Prostate gland (tissue), 2 donors: ENCODE measurements at regions not wholly inside any gene's neighbourhood (a gene's known extent, or its start where the extent isn't known, plus 50 kb on each side); places are given as distances from the start of the nearest gene placed in this dataset.

Source experiments
- DNase-seq: peaks from one replicate; pipeline ENCODE4 v3.0.0-alpha.2; 2019; ENCODE audit warnings: low spot score
- H3K27ac ChIP-seq, 2 donors: fragments of 200-600 bp; sonication (generic); 2 replicates each; pipeline ENCODE4 v1.5.1; 2017 to 2019
- H3K27me3 ChIP-seq: fragments of 200-600 bp; sonication (generic); replicated peaks from 2 replicates; pipeline ENCODE4 v1.5.1; 2019; ENCODE audit not compliant: insufficient read depth
- H3K36me3 ChIP-seq, 2 donors: fragments of 200-600 bp; sonication (generic); 1 replicate in 1 of 2; 2 replicates in 1 of 2; pipeline versions ENCODE4 v1.5.1 to v1.8.1; 2017 to 2019
- H3K4me1 ChIP-seq: fragments of 200-600 bp; sonication (generic); replicated peaks from 2 replicates; pipeline ENCODE4 v1.5.1; 2019
- H3K4me3 ChIP-seq, 2 donors: fragments of 200-600 bp; sonication (generic); 2 replicates each; pipeline ENCODE4 v1.5.1; 2017 to 2019
- H3K9me3 ChIP-seq: fragments of 200-600 bp; sonication (generic); 2 replicates; pipeline ENCODE4 v1.5.1; 2017
- POLR2A ChIP-seq: fragments of 450-650 bp; IDR thresholded peaks from one replicate; pipeline ENCODE4 v1.6.1; 2016; ENCODE audit warnings: antibody characterized with exemption, mild to moderate bottlenecking
- POLR2AphosphoS5 ChIP-seq: sonication (generic); formaldehyde crosslinking; IDR thresholded peaks from one replicate; pipeline ENCODE4 v1.6.1; 2017; ENCODE audit warnings: antibody characterized with exemption
- WGBS: methylation state at CpG from one replicate; pipeline ENCODE4 v1.1.5; 2018; 5-methylcytosine and 5-hydroxymethylcytosine counted together
- intact Hi-C: fragments of 100-400 bp; cut with DNase I; formaldehyde crosslinking; loops from one replicate; pipeline ENCODE4 v1.14.2; 2022
- TF ChIP-seq, protein P1 (sequence below), 4 experiments: fragments of 200-600 bp in 2 of 4; fragments of 450-650 bp in 2 of 4; sonication (generic) in 2 of 4; IDR thresholded peaks; 1 replicate in 3 of 4; 2 replicates in 1 of 4; pipeline ENCODE4 v1.5.1; 2016 to 2019; ENCODE audit warnings: antibody characterized with exemption in 4 of 4, mild to moderate bottlenecking in 2 of 4, moderate library complexity in 2 of 4

DNA sequence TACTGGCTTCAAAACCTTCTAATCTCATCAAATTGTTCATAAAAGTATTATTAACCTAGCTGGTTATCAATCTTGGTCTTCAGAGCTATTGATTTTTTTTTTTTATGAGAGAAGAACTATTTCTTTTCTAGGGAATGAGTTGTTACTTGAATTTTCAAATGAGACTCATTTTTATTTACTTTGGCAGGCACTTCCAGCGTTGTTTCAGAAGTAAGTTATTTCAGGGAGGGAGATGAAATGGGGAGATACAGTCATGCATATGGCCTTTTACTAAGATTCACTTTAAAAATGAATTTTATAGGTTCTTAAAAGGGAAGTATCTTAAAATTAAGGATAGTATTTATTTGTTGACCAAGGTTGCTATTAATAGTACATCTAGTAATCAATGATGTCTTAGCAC lies 129.6 kb downstream of the IZUMO3 start:
- no peak for DNase-seq
- H3K27ac ChIP-seq: no peak overlapping the region
- intact Hi-C loops: no loop called here
- no peaks in the 10 kb centered on the region for H3K9me3 ChIP-seq
- WGBS: 18% methylated on average over 1 of the region's 1 CpG
- H3K36me3 ChIP-seq: no peaks in the 10 kb centered on the region
- H3K27me3 ChIP-seq: no peaks in the 10 kb centered on the region
- no peak overlapping the region for H3K4me3 ChIP-seq
- H3K4me1 ChIP-seq: no peaks in the 10 kb centered on the region
- TF ChIP-seq, protein P1, sequence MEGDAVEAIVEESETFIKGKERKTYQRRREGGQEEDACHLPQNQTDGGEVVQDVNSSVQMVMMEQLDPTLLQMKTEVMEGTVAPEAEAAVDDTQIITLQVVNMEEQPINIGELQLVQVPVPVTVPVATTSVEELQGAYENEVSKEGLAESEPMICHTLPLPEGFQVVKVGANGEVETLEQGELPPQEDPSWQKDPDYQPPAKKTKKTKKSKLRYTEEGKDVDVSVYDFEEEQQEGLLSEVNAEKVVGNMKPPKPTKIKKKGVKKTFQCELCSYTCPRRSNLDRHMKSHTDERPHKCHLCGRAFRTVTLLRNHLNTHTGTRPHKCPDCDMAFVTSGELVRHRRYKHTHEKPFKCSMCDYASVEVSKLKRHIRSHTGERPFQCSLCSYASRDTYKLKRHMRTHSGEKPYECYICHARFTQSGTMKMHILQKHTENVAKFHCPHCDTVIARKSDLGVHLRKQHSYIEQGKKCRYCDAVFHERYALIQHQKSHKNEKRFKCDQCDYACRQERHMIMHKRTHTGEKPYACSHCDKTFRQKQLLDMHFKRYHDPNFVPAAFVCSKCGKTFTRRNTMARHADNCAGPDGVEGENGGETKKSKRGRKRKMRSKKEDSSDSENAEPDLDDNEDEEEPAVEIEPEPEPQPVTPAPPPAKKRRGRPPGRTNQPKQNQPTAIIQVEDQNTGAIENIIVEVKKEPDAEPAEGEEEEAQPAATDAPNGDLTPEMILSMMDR (IDR thresholded peaks at IDR 0.05): no peak

DNA sequence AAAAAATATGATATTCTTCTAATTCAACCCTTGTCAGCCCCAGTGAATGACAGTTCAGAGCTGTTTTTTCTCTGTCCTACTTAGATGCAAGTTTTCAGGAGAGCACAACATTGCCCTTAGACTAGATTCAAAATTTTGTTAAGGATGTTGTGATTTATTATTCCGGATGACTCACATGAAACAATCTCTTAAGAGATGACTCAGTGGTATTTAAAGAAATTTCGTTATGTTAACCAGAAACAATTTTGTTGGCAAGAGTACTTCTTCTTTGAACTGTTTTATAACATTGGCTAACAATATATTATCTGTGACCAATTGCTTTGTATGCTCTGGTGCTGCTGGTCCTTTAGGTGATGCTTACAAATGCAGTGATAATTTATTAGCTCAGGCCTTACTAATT lies 132.0 kb downstream of the IZUMO3 start:
- intact Hi-C loops: no loop called here
- WGBS: 50% methylated on average over 2 of the region's 2 CpGs

DNA sequence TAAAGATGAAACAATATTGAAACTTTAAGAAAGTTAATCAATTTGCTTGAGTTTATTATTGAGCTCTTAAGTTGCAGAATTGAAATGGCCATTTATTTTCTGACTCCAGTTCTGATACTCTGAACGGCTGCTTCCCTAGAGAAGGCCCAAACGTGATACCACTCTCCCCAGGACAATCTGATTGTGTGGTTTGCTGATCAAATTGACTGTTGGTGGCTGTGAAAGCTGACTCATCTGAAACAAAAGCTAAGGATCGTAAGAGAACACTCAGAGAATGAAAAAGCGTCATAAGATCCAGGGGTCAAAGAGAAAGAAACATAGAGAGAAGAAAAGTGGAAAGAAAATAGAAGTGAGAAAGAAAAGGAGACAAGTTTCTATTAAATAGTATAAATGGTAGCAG lies 147.2 kb downstream of the IZUMO3 start:
- 55% methylated on average over 4 of the region's 4 CpGs for WGBS
- no peaks in the 10 kb centered on the region for H3K9me3 ChIP-seq
- H3K4me3 ChIP-seq: no peak overlapping the region
- no peaks in the 10 kb centered on the region for H3K27me3 ChIP-seq
- intact Hi-C loops: no loop called here
- H3K4me1 ChIP-seq: no peaks in the 10 kb centered on the region
- no peak overlapping the region for H3K27ac ChIP-seq
- no peak for DNase-seq
- TF ChIP-seq POLR2A (no peak), POLR2AphosphoS5 (no peak)
- TF ChIP-seq, protein P1 (IDR thresholded peaks at IDR 0.05): no peak
- H3K36me3 ChIP-seq: no peaks in the 10 kb centered on the region

More for the DNA sequence above, 132.0 kb downstream of the IZUMO3 start:
- TF ChIP-seq POLR2AphosphoS5: no peak
- TF ChIP-seq, protein P1 (IDR thresholded peaks at IDR 0.05): no peak
- no peak for TF ChIP-seq POLR2A
- Histone ChIP-seq H3K4me1 (no peaks in the 10 kb centered on the region), H3K27me3 (no peaks in the 10 kb centered on the region), H3K9me3 (no peaks in the 10 kb centered on the region), H3K27ac (no peak overlapping the region), H3K4me3 (no peak overlapping the region), H3K36me3 (no peaks in the 10 kb centered on the region)
- no peak for DNase-seq

DNA sequence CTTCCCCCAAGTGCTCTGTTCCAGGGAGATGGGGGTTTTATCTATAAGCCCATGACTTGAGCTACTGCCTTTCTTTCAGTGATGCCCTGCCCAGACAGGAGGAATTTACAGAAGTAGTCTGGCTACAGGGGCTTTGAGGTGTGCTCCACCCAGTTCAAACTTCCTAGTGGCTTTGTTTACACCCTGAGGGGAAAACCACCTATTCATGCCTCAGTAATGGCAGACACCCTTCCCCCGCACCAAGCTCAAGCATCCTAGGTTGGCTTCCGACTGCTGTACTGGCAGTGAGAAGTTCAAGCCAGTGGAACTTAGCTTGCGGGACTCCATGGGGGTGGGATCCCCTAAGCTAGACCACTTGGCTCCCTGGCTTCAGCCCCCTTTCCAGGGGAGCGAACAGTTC lies 154.6 kb downstream of the IZUMO3 start:
- no peaks in the 10 kb centered on the region for H3K36me3 ChIP-seq
- no peaks in the 10 kb centered on the region for H3K9me3 ChIP-seq
- H3K27me3 ChIP-seq: no peaks in the 10 kb centered on the region
- no peaks in the 10 kb centered on the region for H3K4me1 ChIP-seq
- no peak overlapping the region for H3K4me3 ChIP-seq
- TF ChIP-seq, protein P1 (IDR thresholded peaks at IDR 0.05): no peak
- no peak for TF ChIP-seq POLR2A
- no peak for TF ChIP-seq POLR2AphosphoS5
- intact Hi-C loops: no loop called here
- no peak overlapping the region for H3K27ac ChIP-seq
- WGBS: 93% methylated on average over 4 of the region's 4 CpGs
- DNase-seq: no peak

DNA sequence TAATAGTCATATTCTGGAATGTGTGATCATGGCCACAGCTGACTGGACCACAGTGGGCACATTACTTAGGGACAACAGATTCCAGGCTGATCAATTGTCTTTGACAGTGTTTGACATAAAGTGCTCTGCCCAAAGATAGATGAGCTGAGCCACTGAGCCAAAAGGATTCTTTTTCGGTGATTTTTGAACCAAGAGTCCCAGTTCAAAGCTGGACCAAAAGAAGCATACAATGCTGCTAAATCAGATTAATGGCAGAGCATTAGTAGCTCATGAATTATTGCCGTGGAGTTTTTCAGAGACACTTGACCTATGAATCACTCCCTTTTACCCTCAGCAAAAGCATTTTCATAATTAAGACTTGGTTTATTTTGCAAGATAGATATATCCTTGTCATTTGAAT lies 160.6 kb downstream of the IZUMO3 start:
- Histone ChIP-seq H3K27me3 (no peaks in the 10 kb centered on the region), H3K9me3 (no peaks in the 10 kb centered on the region), H3K36me3 (no peaks in the 10 kb centered on the region), H3K27ac (no peak overlapping the region), H3K4me3 (no peak overlapping the region), H3K4me1 (no peaks in the 10 kb centered on the region)
- DNase-seq: no peak
- TF ChIP-seq POLR2A (no peak), POLR2AphosphoS5 (no peak)
- TF ChIP-seq, protein P1 (IDR thresholded peaks at IDR 0.05): no peak
- WGBS: 92% methylated on average over 2 of the region's 2 CpGs
- intact Hi-C loops: no loop called here
